HepG2 (cell line): ENCODE measurements at regions not wholly inside any gene's neighbourhood (a gene's known extent, or its start where the extent isn't known, plus 50 kb on each side); places are given as distances from the start of the nearest gene placed in this dataset.

Experiments used
- ATAC-seq: fragments of 200-7000 bp; cut with Tn5 transposase; 3 replicates; pipeline ENCODE4 v1.9.1; 2020; ENCODE audit warnings: mild to moderate bottlenecking, moderate library complexity
- BruUV-seq: library from RNA; stranded (reverse); fragments of 400-500 nt; replicated peaks from 2 replicates; lab custom pipeline; 2021; lab: Mats Ljungman, UMichigan
- CTCF ChIA-PET: fragments of 300-600 bp; formaldehyde crosslinking; extraction: SDS; loops from one replicate; lab custom pipeline; 2021; ENCODE audit warnings: low total read pairs, inconsistent platforms, low intra/inter-chr PET ratio; lab: Yijun Ruan, JAX
- POLR2A ChIA-PET: fragments of 350-600 bp; sonication (Branson Sonifier 250); formaldehyde crosslinking; loops from one replicate; lab custom pipeline; 2020; ENCODE audit warnings: antibody characterized with exemption, inconsistent platforms; lab: Yijun Ruan, JAX
- DNase-seq: peaks from one replicate; pipeline ENCODE4 v3.0.0-alpha.2; 2015; ENCODE audit warnings: low spot score
- FAIRE-seq: peaks from 3 replicates; lab custom pipeline; 2011; peaks lifted over from hg19 to GRCh38; lab: Jason Lieb, UNC
- H2AFZ ChIP-seq: one replicate; pipeline ENCODE4 v1.6.1; 2011; ENCODE audit warnings: low read length, inconsistent platforms
- H3K27ac ChIP-seq: fragments of 300-600 bp; 3 replicates; pipeline ENCODE4 v1.8.0; 2011; ENCODE audit warnings: mixed run types, mild to moderate bottlenecking, mixed read lengths, low read length, inconsistent platforms; ENCODE audit not compliant: insufficient read depth; ENCODE audit errors: extremely low read length
- H3K27me3 ChIP-seq, 2 experiments: fragments of 200-600 bp in 1 of 2; 2 replicates in 1 of 2; 3 replicates in 1 of 2; pipeline versions ENCODE4 v1.6.0 to v1.8.0; 2011; ENCODE audit warnings: low read length in 2 of 2, mild to moderate bottlenecking in 2 of 2, moderate library complexity in 2 of 2, inconsistent platforms in 1 of 2; ENCODE audit not compliant: insufficient read depth in 2 of 2, control insufficient read depth in 1 of 2
- H3K36me3 ChIP-seq, 2 experiments: fragments of 200-600 bp in 1 of 2; replicated peaks in 1 of 2; 2 replicates in 1 of 2; 3 replicates in 1 of 2; pipeline versions ENCODE4 v1.5.1 to v1.8.0; 2011; ENCODE audit warnings: low read length in 2 of 2, inconsistent platforms in 1 of 2; ENCODE audit not compliant: insufficient read depth in 2 of 2, control insufficient read depth in 1 of 2
- H3K4me1 ChIP-seq: 2 replicates; pipeline ENCODE4 v1.5.1; 2012; ENCODE audit warnings: low read length, inconsistent platforms; ENCODE audit not compliant: insufficient read depth
- H3K4me2 ChIP-seq: 2 replicates; pipeline ENCODE4 v1.6.0; 2011; ENCODE audit warnings: low read depth, low read length, inconsistent platforms
- H3K4me3 ChIP-seq, 3 experiments: fragments of 200-600 bp in 1 of 3; sonication (generic), shearing (Covaris generic) in 1 of 3; replicated peaks in 1 of 3; 2 replicates each; pipeline ENCODE4 v1.5.1; 2011 to 2016; ENCODE audit warnings: low read length in 3 of 3, inconsistent platforms in 2 of 3, low read depth in 2 of 3, mild to moderate bottlenecking in 2 of 3, control low read depth in 1 of 3, mixed read lengths in 1 of 3; ENCODE audit not compliant: insufficient read depth in 1 of 3
- H3K79me2 ChIP-seq: one replicate; pipeline ENCODE4 v1.6.1; 2011; ENCODE audit warnings: low read length, inconsistent platforms; ENCODE audit not compliant: insufficient read depth
- H3K9ac ChIP-seq: 2 replicates; pipeline ENCODE4 v1.6.0; 2011; ENCODE audit warnings: mild to moderate bottlenecking, low read depth, low read length, inconsistent platforms; ENCODE audit not compliant: insufficient read depth
- H3K9me3 ChIP-seq: 2 replicates; pipeline ENCODE4 v1.5.1; 2012; ENCODE audit warnings: mild to moderate bottlenecking, low read length
- H4K20me1 ChIP-seq: 2 replicates; pipeline ENCODE4 v1.6.0; 2011; ENCODE audit warnings: inconsistent platforms, mild to moderate bottlenecking, low read length, moderate library complexity; ENCODE audit not compliant: insufficient read depth
- ETV5 ChIP-seq: IDR thresholded peaks from 2 replicates; pipeline ENCODE4 v1.6.1; 2018; ENCODE audit warnings: missing biosample characterization, missing genetic modification reagents, inconsistent platforms, borderline replicate concordance
- FOXP1 ChIP-seq, 2 experiments: fragments of 450-650 bp in 1 of 2; IDR thresholded peaks; 2 replicates each; pipeline ENCODE4 v1.6.1; 2017 to 2018; ENCODE audit warnings: antibody characterized with exemption in 1 of 2
- GLI4 ChIP-seq: sonication (generic); formaldehyde crosslinking; IDR thresholded peaks from 2 replicates; pipeline ENCODE4 v1.5.1; 2020; ENCODE audit warnings: missing genetic modification reagents, mild to moderate bottlenecking, moderate library complexity, borderline replicate concordance
- REL ChIP-seq: sonication (generic); formaldehyde crosslinking; conservative IDR thresholded peaks from 2 replicates; pipeline ENCODE4 v1.8.0; 2022; ENCODE audit warnings: mild to moderate bottlenecking, missing genetic modification reagents, moderate library complexity
- TBP ChIP-seq: sonication (generic); formaldehyde crosslinking; IDR thresholded peaks from 2 replicates; pipeline ENCODE4 v1.5.0; 2020; ENCODE audit warnings: missing genetic modification reagents
- TCF7L2 ChIP-seq: IDR thresholded peaks from 2 replicates; pipeline ENCODE4 v1.6.1; 2011; ENCODE audit warnings: mild to moderate bottlenecking, low read depth, low read length, moderate library complexity
- THAP7 ChIP-seq: sonication (generic); formaldehyde crosslinking; IDR thresholded peaks from 2 replicates; pipeline ENCODE4 v1.8.1; 2023; ENCODE audit warnings: mild to moderate bottlenecking, missing genetic modification reagents
- ZNF468 ChIP-seq: sonication (generic); formaldehyde crosslinking; IDR thresholded peaks from 2 replicates; pipeline ENCODE4 v1.8.0; 2022; ENCODE audit warnings: mild to moderate bottlenecking, moderate library complexity, missing genetic modification reagents
- ZNF484 ChIP-seq: sonication (generic); formaldehyde crosslinking; IDR thresholded peaks from 2 replicates; pipeline ENCODE4 v1.5.1; 2020; ENCODE audit warnings: mild to moderate bottlenecking, low read depth, missing genetic modification reagents, borderline replicate concordance
- ZNF614 ChIP-seq: IDR thresholded peaks from 2 replicates; pipeline ENCODE4 v1.6.1; 2018; ENCODE audit warnings: missing biosample characterization, missing genetic modification reagents, inconsistent platforms, borderline replicate concordance
- WGBS: methylation state at CpG from one replicate; pipeline ENCODE4 v1.1.6; 2017; ENCODE audit warnings: low lambda C conversion rate; 5-methylcytosine and 5-hydroxymethylcytosine counted together
- in situ Hi-C: cut with HindIII; loops from 2 replicates; pipeline ENCODE4 v1.10.0; 2017; ENCODE audit warnings: low pct_unique_long_range_greater_than_20kb; ENCODE audit not compliant: extremely low pct_ligation_motif_present
- intact Hi-C: fragments of 100-400 bp; cut with micrococcal nuclease; formaldehyde crosslinking; loops from one replicate; pipeline ENCODE4 v1.10.0; 2022; ENCODE audit not compliant: unreplicated experiment
- TF ChIP-seq, protein P1 (sequence below): sonication (generic); formaldehyde crosslinking; IDR thresholded peaks from 2 replicates; pipeline ENCODE4 v1.5.0; 2020; ENCODE audit warnings: missing genetic modification reagents

GRCh38 chr11:92111287-92111686, 113.3 kb upstream of the FAT3 start:
- TF ChIP-seq ZNF468 (CRISPR knock-in tag) = no peak
- TF ChIP-seq TBP (CRISPR knock-in tag) = no peak
- no peak for TF ChIP-seq ZNF484
- TF ChIP-seq, protein P1, sequence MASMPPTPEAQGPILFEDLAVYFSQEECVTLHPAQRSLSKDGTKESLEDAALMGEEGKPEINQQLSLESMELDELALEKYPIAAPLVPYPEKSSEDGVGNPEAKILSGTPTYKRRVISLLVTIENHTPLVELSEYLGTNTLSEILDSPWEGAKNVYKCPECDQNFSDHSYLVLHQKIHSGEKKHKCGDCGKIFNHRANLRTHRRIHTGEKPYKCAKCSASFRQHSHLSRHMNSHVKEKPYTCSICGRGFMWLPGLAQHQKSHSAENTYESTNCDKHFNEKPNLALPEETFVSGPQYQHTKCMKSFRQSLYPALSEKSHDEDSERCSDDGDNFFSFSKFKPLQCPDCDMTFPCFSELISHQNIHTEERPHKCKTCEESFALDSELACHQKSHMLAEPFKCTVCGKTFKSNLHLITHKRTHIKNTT = no peak
- TF ChIP-seq TCF7L2 = no peak
- TF ChIP-seq ZNF614 (CRISPR knock-in tag) = no peak
- TF ChIP-seq ETV5 (CRISPR knock-in tag) = no peak
- TF ChIP-seq THAP7 (CRISPR knock-in tag) = no peak
- no peak for TF ChIP-seq GLI4
- no peak for TF ChIP-seq REL (CRISPR knock-in tag)
- TF ChIP-seq FOXP1 (IDR thresholded peaks at IDR 0.05) = no peak
- no peak for TF ChIP-seq FOXP1 (CRISPR knock-in tag; IDR thresholded peaks at IDR 0.05)
- TF ChIP-seq, all 625 proteins: peak for 0
- H3K4me1 ChIP-seq = no peaks in the 10 kb centered on the region
- POLR2A ChIA-PET = no interaction called here
- CTCF ChIA-PET = no interaction called here
- no peaks in the 10 kb centered on the region for H3K27me3 ChIP-seq
- no peak overlapping the region for H3K27ac ChIP-seq
- H3K9ac ChIP-seq = no peak overlapping the region
- no peak overlapping the region for H3K4me3 ChIP-seq
- H3K9me3 ChIP-seq = peaks cover 44% of the 10 kb centered on the region
- no peak for ATAC-seq
- H3K79me2 ChIP-seq = no peaks in the 10 kb centered on the region
- in situ Hi-C loops = no loop called here
- no peak for FAIRE-seq
- intact Hi-C loops = no loop called here
- no TSS peak for BruUV-seq
- no peak overlapping the region for H2AFZ ChIP-seq
- WGBS = 0% methylated on average over 3 of the region's 4 CpGs
- H4K20me1 ChIP-seq = no peaks in the 10 kb centered on the region
- no peaks in the 10 kb centered on the region for H3K36me3 ChIP-seq
- H3K4me2 ChIP-seq = no peak overlapping the region
- no peak for DNase-seq
